K562 (cell line): ENCODE measurements at regions not wholly inside any gene's neighbourhood (a gene's known extent, or its start where the extent isn't known, plus 50 kb on each side); places are given as distances from the start of the nearest gene placed in this dataset.

Experiments used
- FOXM1 ChIP-seq, 2 experiments: fragments of 450-650 bp in 1 of 2; sonication (generic) in 1 of 2; formaldehyde crosslinking in 1 of 2; IDR thresholded peaks; 2 replicates each; pipeline versions ENCODE4 v1.6.1 to v1.9.0; 2017 to 2022; ENCODE audit warnings: low read depth in 2 of 2, mild to moderate bottlenecking in 2 of 2, missing genetic modification reagents in 1 of 2, moderate library complexity in 1 of 2
- GATAD2A ChIP-seq: fragments of 450-650 bp; IDR thresholded peaks from 2 replicates; pipeline ENCODE4 v1.6.1; 2017
- HDAC8 ChIP-seq: fragments of 450-650 bp; IDR thresholded peaks from 2 replicates; pipeline ENCODE4 v1.6.1; 2016; ENCODE audit warnings: mild to moderate bottlenecking, missing genetic modification characterization, moderate library complexity, missing compliant biosample characterization
- HIVEP1 ChIP-seq: fragments of 250-450 bp; sonication (Bioruptor Pico); IDR thresholded peaks from 2 replicates; pipeline ENCODE4 v1.4.0; 2020; ENCODE audit warnings: mild to moderate bottlenecking
- NCOA6 ChIP-seq: fragments of 450-650 bp; IDR thresholded peaks from 2 replicates; pipeline ENCODE4 v1.6.1; 2017; ENCODE audit warnings: mild to moderate bottlenecking
- PTBP1 ChIP-seq: fragments of 200-400 bp; formaldehyde crosslinking; IDR thresholded peaks from 2 replicates; pipeline ENCODE4 v1.6.1; 2017; ENCODE audit warnings: low read depth, low read length
- ZNF140 ChIP-seq: fragments of 250-450 bp; sonication (Bioruptor Pico); IDR thresholded peaks from 2 replicates; pipeline ENCODE4 v1.8.0; 2021; ENCODE audit warnings: moderate library complexity, mild to moderate bottlenecking, inconsistent platforms
- ZNF316 ChIP-seq: fragments of 450-650 bp; IDR thresholded peaks from 2 replicates; pipeline ENCODE4 v1.6.1; 2016
- ZNF507 ChIP-seq: conservative IDR thresholded peaks from 2 replicates; pipeline ENCODE4 v1.6.1; 2017; ENCODE audit warnings: missing genetic modification characterization, missing compliant biosample characterization
- TF ChIP-seq, protein P1 (sequence below), 2 experiments: IDR thresholded peaks; 2 replicates each; pipeline ENCODE4 v1.6.1; 2012; ENCODE audit warnings: improper control_type of control experiment in 2 of 2, low read depth in 2 of 2, low read length in 2 of 2, borderline replicate concordance in 1 of 2
- TF ChIP-seq, protein P2 (sequence below): fragments of 200-800 bp; sonication (Bioruptor generic); IDR thresholded peaks from 2 replicates; pipeline ENCODE4 v1.6.1; 2017; ENCODE audit warnings: missing genetic modification characterization, missing compliant biosample characterization
- TF ChIP-seq, protein P3 (sequence below): fragments of 250-450 bp; sonication (Bioruptor Pico); IDR thresholded peaks from 2 replicates; pipeline ENCODE4 v1.5.0; 2021
- TF ChIP-seq, protein P4 (sequence below), 2 experiments: fragments of 450-650 bp; IDR thresholded peaks; 2 replicates each; pipeline ENCODE4 v1.6.1; 2016

DNA sequence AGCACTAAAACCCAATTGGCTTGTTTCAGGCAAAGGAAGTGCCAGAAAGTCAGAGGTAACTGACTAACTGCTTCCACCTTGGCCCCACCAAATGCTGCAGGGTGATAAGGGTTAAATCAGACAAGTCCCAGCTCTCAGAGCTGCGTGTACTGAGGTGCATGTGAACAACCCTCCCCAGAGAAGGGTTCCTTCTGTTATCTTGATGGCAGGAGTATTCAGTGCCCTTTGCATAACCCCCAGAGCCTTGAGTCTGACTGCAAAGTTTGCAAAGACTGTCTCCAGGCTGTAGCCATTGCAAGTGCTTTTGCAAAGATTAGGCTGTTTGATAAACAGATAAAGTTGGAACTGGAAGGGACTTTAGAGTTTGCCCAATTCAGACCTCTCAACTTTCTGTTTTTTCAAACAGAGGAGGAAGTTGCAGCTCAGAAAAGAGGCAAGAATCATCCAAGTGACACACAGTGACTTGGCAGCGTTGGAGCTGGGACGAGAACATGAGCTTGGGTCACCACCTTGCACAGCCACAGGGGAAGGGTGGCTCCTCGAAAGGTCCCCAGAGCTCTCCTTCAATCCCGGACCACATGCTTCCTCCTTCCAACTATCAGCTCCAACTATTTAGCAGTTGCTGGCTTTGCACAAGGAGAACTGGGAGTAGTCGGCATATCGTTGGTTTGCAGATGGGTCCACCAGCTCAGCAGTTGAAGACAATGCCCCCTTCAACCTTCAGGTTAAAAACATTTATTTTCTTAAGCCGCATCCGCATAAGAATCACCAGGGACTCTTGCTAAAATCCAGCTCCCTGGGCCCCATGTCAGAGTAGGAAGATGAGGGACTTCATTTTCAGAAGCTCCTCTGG is 224.8 kb upstream of the HES1 start (continued):
- TF ChIP-seq, protein P1, sequence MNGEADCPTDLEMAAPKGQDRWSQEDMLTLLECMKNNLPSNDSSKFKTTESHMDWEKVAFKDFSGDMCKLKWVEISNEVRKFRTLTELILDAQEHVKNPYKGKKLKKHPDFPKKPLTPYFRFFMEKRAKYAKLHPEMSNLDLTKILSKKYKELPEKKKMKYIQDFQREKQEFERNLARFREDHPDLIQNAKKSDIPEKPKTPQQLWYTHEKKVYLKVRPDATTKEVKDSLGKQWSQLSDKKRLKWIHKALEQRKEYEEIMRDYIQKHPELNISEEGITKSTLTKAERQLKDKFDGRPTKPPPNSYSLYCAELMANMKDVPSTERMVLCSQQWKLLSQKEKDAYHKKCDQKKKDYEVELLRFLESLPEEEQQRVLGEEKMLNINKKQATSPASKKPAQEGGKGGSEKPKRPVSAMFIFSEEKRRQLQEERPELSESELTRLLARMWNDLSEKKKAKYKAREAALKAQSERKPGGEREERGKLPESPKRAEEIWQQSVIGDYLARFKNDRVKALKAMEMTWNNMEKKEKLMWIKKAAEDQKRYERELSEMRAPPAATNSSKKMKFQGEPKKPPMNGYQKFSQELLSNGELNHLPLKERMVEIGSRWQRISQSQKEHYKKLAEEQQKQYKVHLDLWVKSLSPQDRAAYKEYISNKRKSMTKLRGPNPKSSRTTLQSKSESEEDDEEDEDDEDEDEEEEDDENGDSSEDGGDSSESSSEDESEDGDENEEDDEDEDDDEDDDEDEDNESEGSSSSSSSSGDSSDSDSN (IDR thresholded peaks at IDR 0.05; ENCODE audit: borderline replicate concordance in 1 of 2, low read depth in 2 of 2, low read length in 2 of 2) = 0 out of 4 replicates have a peak, but pooled peaks of 1 of the 2 experiments have one; percentile 32
- TF ChIP-seq, protein P2, sequence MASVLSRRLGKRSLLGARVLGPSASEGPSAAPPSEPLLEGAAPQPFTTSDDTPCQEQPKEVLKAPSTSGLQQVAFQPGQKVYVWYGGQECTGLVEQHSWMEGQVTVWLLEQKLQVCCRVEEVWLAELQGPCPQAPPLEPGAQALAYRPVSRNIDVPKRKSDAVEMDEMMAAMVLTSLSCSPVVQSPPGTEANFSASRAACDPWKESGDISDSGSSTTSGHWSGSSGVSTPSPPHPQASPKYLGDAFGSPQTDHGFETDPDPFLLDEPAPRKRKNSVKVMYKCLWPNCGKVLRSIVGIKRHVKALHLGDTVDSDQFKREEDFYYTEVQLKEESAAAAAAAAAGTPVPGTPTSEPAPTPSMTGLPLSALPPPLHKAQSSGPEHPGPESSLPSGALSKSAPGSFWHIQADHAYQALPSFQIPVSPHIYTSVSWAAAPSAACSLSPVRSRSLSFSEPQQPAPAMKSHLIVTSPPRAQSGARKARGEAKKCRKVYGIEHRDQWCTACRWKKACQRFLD (CRISPR knock-in tag) = peak; percentile 54; the same call in 1 of the 2 replicates
- peak; percentile 79 for TF ChIP-seq GATAD2A
- TF ChIP-seq FOXM1 (IDR thresholded peaks at IDR 0.05; ENCODE audit: low read depth) = peak; percentile 75
- no peak for TF ChIP-seq FOXM1 (CRISPR knock-in tag; IDR thresholded peaks at IDR 0.05; ENCODE audit: low read depth)
- no peak; the same call in 1 of the 2 replicates for TF ChIP-seq ZNF316
- TF ChIP-seq PTBP1 = peak; percentile 27; the same call in 1 of the 2 replicates
- no peak for TF ChIP-seq HDAC8
- TF ChIP-seq ZNF140 (CRISPR knock-in tag) = no peak
- TF ChIP-seq HIVEP1 (CRISPR knock-in tag) = peak; percentile 44; the same call in 1 of the 2 replicates
- TF ChIP-seq, protein P3, sequence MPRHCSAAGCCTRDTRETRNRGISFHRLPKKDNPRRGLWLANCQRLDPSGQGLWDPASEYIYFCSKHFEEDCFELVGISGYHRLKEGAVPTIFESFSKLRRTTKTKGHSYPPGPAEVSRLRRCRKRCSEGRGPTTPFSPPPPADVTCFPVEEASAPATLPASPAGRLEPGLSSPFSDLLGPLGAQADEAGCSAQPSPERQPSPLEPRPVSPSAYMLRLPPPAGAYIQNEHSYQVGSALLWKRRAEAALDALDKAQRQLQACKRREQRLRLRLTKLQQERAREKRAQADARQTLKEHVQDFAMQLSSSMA (CRISPR knock-in tag) = no peak
- peak; percentile 34; the same call in 1 of the 2 replicates for TF ChIP-seq NCOA6
- TF ChIP-seq, protein P4, sequence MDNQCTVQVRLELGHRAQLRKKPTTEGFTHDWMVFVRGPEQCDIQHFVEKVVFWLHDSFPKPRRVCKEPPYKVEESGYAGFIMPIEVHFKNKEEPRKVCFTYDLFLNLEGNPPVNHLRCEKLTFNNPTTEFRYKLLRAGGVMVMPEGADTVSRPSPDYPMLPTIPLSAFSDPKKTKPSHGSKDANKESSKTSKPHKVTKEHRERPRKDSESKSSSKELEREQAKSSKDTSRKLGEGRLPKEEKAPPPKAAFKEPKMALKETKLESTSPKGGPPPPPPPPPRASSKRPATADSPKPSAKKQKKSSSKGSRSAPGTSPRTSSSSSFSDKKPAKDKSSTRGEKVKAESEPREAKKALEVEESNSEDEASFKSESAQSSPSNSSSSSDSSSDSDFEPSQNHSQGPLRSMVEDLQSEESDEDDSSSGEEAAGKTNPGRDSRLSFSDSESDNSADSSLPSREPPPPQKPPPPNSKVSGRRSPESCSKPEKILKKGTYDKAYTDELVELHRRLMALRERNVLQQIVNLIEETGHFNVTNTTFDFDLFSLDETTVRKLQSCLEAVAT (IDR thresholded peaks at IDR 0.05) = 0 out of 4 replicates have a peak, but pooled peaks of 1 of the 2 experiments have one; percentile 12
- no peak for TF ChIP-seq ZNF507
- TF ChIP-seq, all 486 proteins: peak for 139
